ENCODE measurements at regions not wholly inside any gene's neighbourhood (a gene's known extent, or its start where the extent isn't known, plus 50 kb on each side); places are given as distances from the start of the nearest gene placed in this dataset.

DNA sequence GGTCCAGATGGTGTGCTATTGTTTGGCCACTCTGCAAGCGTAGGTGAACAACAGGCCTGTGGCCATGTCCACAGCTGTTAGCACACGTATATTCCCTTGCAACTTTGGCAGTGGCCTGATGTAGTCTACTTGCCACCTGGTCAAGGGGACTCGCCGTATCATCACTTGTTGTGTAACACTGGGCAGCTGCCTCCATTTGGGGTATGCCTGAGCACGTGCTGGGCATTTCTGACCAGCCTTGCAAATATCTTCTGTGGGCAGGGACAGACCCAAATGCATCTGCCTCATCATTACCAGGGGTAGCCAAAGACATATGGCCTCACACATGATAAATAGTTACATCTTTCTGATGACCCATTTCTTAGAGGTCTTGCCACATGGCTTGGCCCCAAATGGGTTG lies 434.2 kb downstream of the DYNC2H1 start:
- Histone ChIP-seq H3K4me3 (no peak overlapping the region), H3K9me3 (peaks cover 0 to 4% (median 0%) of the 10 kb centered on the region in 4 donors), H3K27me3 (no peaks in the 10 kb centered on the region), H3K27ac (no peak overlapping the region), H3K4me1 (no peaks in the 10 kb centered on the region), H3K36me3 (no peaks in the 10 kb centered on the region)
- WGBS, 2 donors, result 74 to 89% methylated on average over 5 of the region's 5 CpGs
- no peak for DNase-seq
- no peak for TF ChIP-seq EP300 (IDR thresholded peaks at IDR 0.05)
- TF ChIP-seq CTCF (IDR thresholded peaks at IDR 0.05), result no peak
- no peak for TF ChIP-seq POLR2AphosphoS5 (IDR thresholded peaks at IDR 0.05)
- TF ChIP-seq POLR2A (IDR thresholded peaks at IDR 0.05), result no peak
- intact Hi-C loops (cut with DNase I), result no loop called here

- Histone ChIP-seq H3K36me3 (no peaks in the 10 kb centered on the region), H3K27me3 (no peaks in the 10 kb centered on the region), H3K9me3 (peaks cover 0 to 4% (median 0%) of the 10 kb centered on the region in 4 donors), H3K27ac (no peak overlapping the region), H3K4me1 (no peaks in the 10 kb centered on the region), H3K4me3 (no peak overlapping the region)
- 86 to 93% methylated on average over 8 of the region's 8 CpGs for WGBS, 2 donors
- no peak for TF ChIP-seq POLR2AphosphoS5 (IDR thresholded peaks at IDR 0.05)
- no peak for TF ChIP-seq CTCF (IDR thresholded peaks at IDR 0.05)
- TF ChIP-seq POLR2A (IDR thresholded peaks at IDR 0.05), result no peak
- TF ChIP-seq EP300 (IDR thresholded peaks at IDR 0.05), result no peak
- intact Hi-C loops (cut with DNase I), result no loop called here
- DNase-seq, result no peak
Measured at GRCh38 chr11:103544874-103545273, 435.6 kb downstream of the DYNC2H1 start.

DNA sequence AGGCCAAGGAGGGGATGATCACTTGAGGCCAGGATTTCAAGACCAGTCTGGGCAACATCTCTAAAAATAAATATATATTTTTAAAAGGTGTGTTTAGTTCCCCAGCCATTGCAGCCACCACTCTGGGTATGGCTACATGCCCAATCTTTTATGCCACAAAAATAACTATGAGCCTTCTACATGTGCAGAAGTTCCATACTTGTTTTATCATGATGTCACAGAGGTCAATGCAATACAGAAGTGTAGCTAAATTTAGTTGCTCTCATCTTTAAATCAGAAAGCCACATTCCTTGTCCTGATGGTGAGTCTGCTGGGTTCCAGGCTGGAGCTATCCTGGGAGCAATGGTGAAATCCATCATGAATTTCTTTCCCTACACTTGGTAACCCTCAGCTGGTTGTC lies 436.3 kb downstream of the DYNC2H1 start:
- Histone ChIP-seq H3K4me3 (no peak overlapping the region), H3K9me3 (peaks cover 0 to 4% (median 0%) of the 10 kb centered on the region in 4 donors), H3K4me1 (no peaks in the 10 kb centered on the region), H3K27ac (no peak overlapping the region), H3K36me3 (no peaks in the 10 kb centered on the region), H3K27me3 (no peaks in the 10 kb centered on the region)
- DNase-seq, result no peak
- intact Hi-C loops (cut with DNase I), result no loop called here
- TF ChIP-seq EP300 (IDR thresholded peaks at IDR 0.05), result no peak
- no peak for TF ChIP-seq POLR2A (IDR thresholded peaks at IDR 0.05)
- TF ChIP-seq POLR2AphosphoS5 (IDR thresholded peaks at IDR 0.05), result no peak
- TF ChIP-seq CTCF (IDR thresholded peaks at IDR 0.05), result no peak

- 78 to 83% methylated on average over 2 of the region's 2 CpGs for WGBS, 2 donors
- intact Hi-C loops (cut with DNase I), result no loop called here
- Histone ChIP-seq H3K4me3 (no peak overlapping the region), H3K36me3 (no peaks in the 10 kb centered on the region), H3K9me3 (peaks cover 0 to 4% (median 0%) of the 10 kb centered on the region in 4 donors), H3K4me1 (no peaks in the 10 kb centered on the region), H3K27ac (no peak overlapping the region), H3K27me3 (no peaks in the 10 kb centered on the region)
- DNase-seq, result no peak
- TF ChIP-seq EP300 (IDR thresholded peaks at IDR 0.05) (no peak), POLR2A (IDR thresholded peaks at IDR 0.05) (no peak), CTCF (IDR thresholded peaks at IDR 0.05) (no peak), POLR2AphosphoS5 (IDR thresholded peaks at IDR 0.05) (no peak)
Measured at GRCh38 chr11:103546236-103546635, 437.0 kb downstream of the DYNC2H1 start.

DNA sequence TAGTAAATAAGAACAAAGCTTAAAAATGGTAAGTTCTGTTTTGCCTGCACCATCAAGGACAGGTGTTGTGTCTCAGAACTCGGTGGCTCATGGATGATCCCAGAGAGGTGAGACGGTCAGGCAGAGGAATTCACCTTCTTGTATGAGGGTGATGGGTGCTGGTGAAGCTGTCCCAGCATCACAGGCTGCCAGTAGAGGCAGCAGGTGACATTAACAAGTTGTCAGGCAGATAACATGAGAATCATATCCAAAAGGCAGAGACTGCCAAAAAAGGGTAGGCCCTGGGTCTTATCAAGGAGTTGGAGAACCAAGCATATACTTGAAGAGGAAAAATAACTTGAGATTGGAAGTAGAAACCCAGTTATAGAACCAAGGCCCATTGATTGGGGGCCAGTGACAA lies 437.8 kb downstream of the DYNC2H1 start:
- no peak for TF ChIP-seq POLR2AphosphoS5 (IDR thresholded peaks at IDR 0.05)
- no peak for TF ChIP-seq CTCF (IDR thresholded peaks at IDR 0.05)
- no peak for TF ChIP-seq EP300 (IDR thresholded peaks at IDR 0.05)
- no peak for TF ChIP-seq POLR2A (IDR thresholded peaks at IDR 0.05)
- H3K27ac ChIP-seq, result no peak overlapping the region

More for the DNA sequence above, 437.8 kb downstream of the DYNC2H1 start:
- no peak overlapping the region for H3K4me3 ChIP-seq
- H3K9me3 ChIP-seq, result no peaks in the 10 kb centered on the region
- H3K4me1 ChIP-seq, result no peaks in the 10 kb centered on the region
- no peaks in the 10 kb centered on the region for H3K36me3 ChIP-seq
- intact Hi-C loops (cut with DNase I), result no loop called here
- no peaks in the 10 kb centered on the region for H3K27me3 ChIP-seq
- WGBS, 2 donors, result 65 to 82% methylated on average over 2 of the region's 2 CpGs
- DNase-seq, result no peak
